Tibial nerve (tissue), 4 donors: ENCODE measurements at regions not wholly inside any gene's neighbourhood (a gene's known extent, or its start where the extent isn't known, plus 50 kb on each side); places are given as distances from the start of the nearest gene placed in this dataset.

Experiments used
- EP300 ChIP-seq, 2 donors: sonication (generic); formaldehyde crosslinking; IDR thresholded peaks; one replicate each; pipeline ENCODE4 v1.6.1; 2017; ENCODE audit warnings: antibody characterized with exemption in 2 of 2, mild to moderate bottlenecking in 1 of 2
- POLR2A ChIP-seq, 2 donors: fragments of 450-650 bp; IDR thresholded peaks; one replicate each; pipeline ENCODE4 v1.6.1; 2017; ENCODE audit warnings: antibody characterized with exemption in 2 of 2, mild to moderate bottlenecking in 2 of 2, moderate library complexity in 2 of 2
- TF ChIP-seq, protein P1 (sequence below), 5 experiments: fragments of 200-600 bp in 3 of 5; fragments of 450-650 bp in 2 of 5; sonication (generic) in 3 of 5; IDR thresholded peaks; one replicate each; pipeline ENCODE4 v1.5.1; 2016 to 2019; ENCODE audit warnings: antibody characterized with exemption in 5 of 5, mild to moderate bottlenecking in 3 of 5, moderate library complexity in 2 of 5

DNA sequence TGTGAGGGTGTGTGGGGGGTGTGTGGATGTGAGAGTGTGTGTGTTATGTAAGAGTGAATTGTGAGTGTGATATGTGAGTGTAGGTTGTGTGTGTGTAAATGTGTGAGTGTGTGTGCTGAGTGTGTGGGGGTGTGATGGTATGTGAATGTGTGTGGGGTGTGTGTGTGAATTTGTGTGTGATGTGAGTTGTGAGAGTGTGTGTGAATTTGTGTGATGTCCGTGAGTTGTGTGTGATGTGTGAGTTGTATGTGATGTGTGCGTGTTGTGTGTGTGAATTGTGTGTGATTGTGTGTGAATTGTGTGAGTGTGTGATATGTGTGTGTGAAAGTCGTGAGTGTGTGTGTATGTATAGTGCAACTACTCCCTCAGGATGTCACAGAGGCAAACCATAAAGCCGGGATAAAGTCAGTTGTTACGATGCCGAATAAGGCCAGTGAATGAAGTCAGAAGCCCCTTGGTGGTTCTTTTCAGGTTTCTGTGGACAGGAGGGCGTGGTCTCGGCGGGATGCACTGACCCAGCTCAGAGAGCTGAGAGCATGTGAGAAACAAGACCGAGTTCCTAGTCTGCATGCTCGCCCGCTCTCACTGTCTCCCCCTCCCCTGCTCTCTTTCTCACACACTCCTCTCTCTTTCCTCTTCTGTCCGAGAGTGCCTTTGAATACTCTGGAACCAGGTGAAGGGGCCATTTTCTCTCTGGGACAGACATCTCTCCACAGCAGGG is 71.8 kb upstream of the MAX start:
- TF ChIP-seq POLR2A (IDR thresholded peaks at IDR 0.05) = no peak
- TF ChIP-seq, protein P1, sequence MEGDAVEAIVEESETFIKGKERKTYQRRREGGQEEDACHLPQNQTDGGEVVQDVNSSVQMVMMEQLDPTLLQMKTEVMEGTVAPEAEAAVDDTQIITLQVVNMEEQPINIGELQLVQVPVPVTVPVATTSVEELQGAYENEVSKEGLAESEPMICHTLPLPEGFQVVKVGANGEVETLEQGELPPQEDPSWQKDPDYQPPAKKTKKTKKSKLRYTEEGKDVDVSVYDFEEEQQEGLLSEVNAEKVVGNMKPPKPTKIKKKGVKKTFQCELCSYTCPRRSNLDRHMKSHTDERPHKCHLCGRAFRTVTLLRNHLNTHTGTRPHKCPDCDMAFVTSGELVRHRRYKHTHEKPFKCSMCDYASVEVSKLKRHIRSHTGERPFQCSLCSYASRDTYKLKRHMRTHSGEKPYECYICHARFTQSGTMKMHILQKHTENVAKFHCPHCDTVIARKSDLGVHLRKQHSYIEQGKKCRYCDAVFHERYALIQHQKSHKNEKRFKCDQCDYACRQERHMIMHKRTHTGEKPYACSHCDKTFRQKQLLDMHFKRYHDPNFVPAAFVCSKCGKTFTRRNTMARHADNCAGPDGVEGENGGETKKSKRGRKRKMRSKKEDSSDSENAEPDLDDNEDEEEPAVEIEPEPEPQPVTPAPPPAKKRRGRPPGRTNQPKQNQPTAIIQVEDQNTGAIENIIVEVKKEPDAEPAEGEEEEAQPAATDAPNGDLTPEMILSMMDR (IDR thresholded peaks at IDR 0.05) = no peak
- TF ChIP-seq EP300 (IDR thresholded peaks at IDR 0.05) = no peak
